HG03460 (cell line): ENCODE measurements at regions not wholly inside any gene's neighbourhood (a gene's known extent, or its start where the extent isn't known, plus 50 kb on each side); places are given as distances from the start of the nearest gene placed in this dataset.

Experiments
- ATAC-seq: cut with Tn5 transposase; IDR thresholded peaks from one replicate; pipeline ENCODE4 v1.9.1; 2021; ENCODE audit not compliant: unreplicated experiment

- no peak for ATAC-seq
Measured at GRCh38 chr3:148077318-148077923, 620.3 kb upstream of the AGTR1 start.

- no peak for ATAC-seq
Measured at GRCh38 chr3:148077965-148078364, 619.7 kb upstream of the AGTR1 start.

GRCh38 chr3:148078658-148079057, 619.0 kb upstream of the AGTR1 start:
- no peak for ATAC-seq

- no peak for ATAC-seq
Measured at GRCh38 chr3:148079370-148079769, 618.3 kb upstream of the AGTR1 start.

GRCh38 chr3:148081926-148082325, 615.8 kb upstream of the AGTR1 start:
- ATAC-seq: no peak

- no peak for ATAC-seq
Measured at GRCh38 chr3:148082506-148083280, 615.0 kb upstream of the AGTR1 start.

GRCh38 chr3:148083526-148084182, 614.0 kb upstream of the AGTR1 start:
- no peak for ATAC-seq

- peak; percentile 85 for ATAC-seq
Measured at GRCh38 chr3:148084931-148085330, 612.8 kb upstream of the AGTR1 start.

GRCh38 chr3:148087601-148088371, 609.9 kb upstream of the AGTR1 start:
- no peak for ATAC-seq

- no peak for ATAC-seq
Measured at GRCh38 chr3:148089171-148089570, 608.5 kb upstream of the AGTR1 start.

GRCh38 chr3:148090156-148090555, 607.5 kb upstream of the AGTR1 start:
- no peak for ATAC-seq

- ATAC-seq: no peak
Measured at GRCh38 chr3:148092624-148093347, 604.9 kb upstream of the AGTR1 start.

- ATAC-seq: no peak
Measured at GRCh38 chr3:148093753-148094152, 604.0 kb upstream of the AGTR1 start.

GRCh38 chr3:148095962-148096361, 601.7 kb upstream of the AGTR1 start:
- ATAC-seq: no peak

- ATAC-seq: no peak
Measured at GRCh38 chr3:148100476-148100875, 597.2 kb upstream of the AGTR1 start.

GRCh38 chr3:148101061-148101460, 596.6 kb upstream of the AGTR1 start:
- ATAC-seq: no peak

GRCh38 chr3:148102156-148102555, 595.5 kb upstream of the AGTR1 start:
- ATAC-seq: no peak

GRCh38 chr3:148106062-148106461, 591.6 kb upstream of the AGTR1 start:
- no peak for ATAC-seq

- no peak for ATAC-seq
Measured at GRCh38 chr3:148126956-148127355, 570.7 kb upstream of the AGTR1 start.

- ATAC-seq: no peak
Measured at GRCh38 chr3:148128136-148128535, 569.6 kb upstream of the AGTR1 start.
